ENCODE measurements at regions not wholly inside any gene's neighbourhood (a gene's known extent, or its start where the extent isn't known, plus 50 kb on each side); places are given as distances from the start of the nearest gene placed in this dataset.

GRCh38 chr13:55788548-55788947 lies 1352.2 kb upstream of the PRR20A start:
- H3K27me3 ChIP-seq (ENCODE audit: control insufficient read depth, insufficient read depth, low read length) = no peaks in the 10 kb centered on the region
- H3K4me3 ChIP-seq (ENCODE audit: low read depth, low read length) = no peak overlapping the region
- H3K36me3 ChIP-seq (ENCODE audit: control insufficient read depth, insufficient read depth, low read length) = no peaks in the 10 kb centered on the region
- H3K9ac ChIP-seq (ENCODE audit: low read depth, low read length) = no peak overlapping the region
- no peak overlapping the region for H3K27ac ChIP-seq (ENCODE audit: low read depth, low read length)
- H3K9me3 ChIP-seq (ENCODE audit: control insufficient read depth, insufficient read depth, low read length) = no peaks in the 10 kb centered on the region
- peaks cover 6% of the 10 kb centered on the region; the same call in 1 of the 2 replicates for H3K4me1 ChIP-seq (ENCODE audit: control insufficient read depth, insufficient read depth, low read length)

- Histone ChIP-seq H3K36me3 (ENCODE audit: control insufficient read depth, insufficient read depth, low read length) (no peaks in the 10 kb centered on the region), H3K4me1 (ENCODE audit: control insufficient read depth, insufficient read depth, low read length) (no peaks in the 10 kb centered on the region; the same call in 1 of the 2 replicates), H3K4me3 (ENCODE audit: low read depth, low read length) (no peak overlapping the region), H3K9me3 (ENCODE audit: control insufficient read depth, insufficient read depth, low read length) (no peaks in the 10 kb centered on the region), H3K9ac (ENCODE audit: low read depth, low read length) (no peak overlapping the region), H3K27me3 (ENCODE audit: control insufficient read depth, insufficient read depth, low read length) (no peaks in the 10 kb centered on the region), H3K27ac (ENCODE audit: low read depth, low read length) (no peak overlapping the region)
Observed at GRCh38 chr13:55792544-55793193, 1348.0 kb upstream of the PRR20A start.

GRCh38 chr13:55815458-55816033 lies 1325.2 kb upstream of the PRR20A start:
- Histone ChIP-seq H3K4me3 (ENCODE audit: low read depth, low read length) (no peak overlapping the region), H3K9me3 (ENCODE audit: control insufficient read depth, insufficient read depth, low read length) (peaks cover 4% of the 10 kb centered on the region; the same call in 1 of the 2 replicates), H3K27me3 (ENCODE audit: control insufficient read depth, insufficient read depth, low read length) (no peaks in the 10 kb centered on the region), H3K4me1 (ENCODE audit: control insufficient read depth, insufficient read depth, low read length) (no peaks in the 10 kb centered on the region), H3K9ac (ENCODE audit: low read depth, low read length) (no peak overlapping the region), H3K36me3 (ENCODE audit: control insufficient read depth, insufficient read depth, low read length) (no peaks in the 10 kb centered on the region), H3K27ac (ENCODE audit: low read depth, low read length) (no peak overlapping the region)

- H3K4me1 ChIP-seq (ENCODE audit: control insufficient read depth, insufficient read depth, low read length) = peaks cover under 1% of the 10 kb centered on the region; the same call in 1 of the 2 replicates
- H3K9ac ChIP-seq (ENCODE audit: low read depth, low read length) = no peak overlapping the region
- H3K36me3 ChIP-seq (ENCODE audit: control insufficient read depth, insufficient read depth, low read length) = no peaks in the 10 kb centered on the region
- peaks cover 4% of the 10 kb centered on the region; the same call in 1 of the 2 replicates for H3K9me3 ChIP-seq (ENCODE audit: control insufficient read depth, insufficient read depth, low read length)
- H3K27me3 ChIP-seq (ENCODE audit: control insufficient read depth, insufficient read depth, low read length) = no peaks in the 10 kb centered on the region
- no peak overlapping the region for H3K4me3 ChIP-seq (ENCODE audit: low read depth, low read length)
- H3K27ac ChIP-seq (ENCODE audit: low read depth, low read length) = no peak overlapping the region
Observed at GRCh38 chr13:55816976-55817601, 1323.6 kb upstream of the PRR20A start.

GRCh38 chr13:55820817-55821216 lies 1319.9 kb upstream of the PRR20A start:
- H3K4me1 ChIP-seq (ENCODE audit: control insufficient read depth, insufficient read depth, low read length) = peaks cover 4% of the 10 kb centered on the region; the same call in 1 of the 2 replicates
- H3K9ac ChIP-seq (ENCODE audit: low read depth, low read length) = no peak overlapping the region
- H3K27me3 ChIP-seq (ENCODE audit: control insufficient read depth, insufficient read depth, low read length) = no peaks in the 10 kb centered on the region
- H3K4me3 ChIP-seq (ENCODE audit: low read depth, low read length) = no peak overlapping the region
- H3K9me3 ChIP-seq (ENCODE audit: control insufficient read depth, insufficient read depth, low read length) = no peaks in the 10 kb centered on the region
- no peak overlapping the region for H3K27ac ChIP-seq (ENCODE audit: low read depth, low read length)
- no peaks in the 10 kb centered on the region for H3K36me3 ChIP-seq (ENCODE audit: control insufficient read depth, insufficient read depth, low read length)

- Histone ChIP-seq H3K9me3 (ENCODE audit: control insufficient read depth, insufficient read depth, low read length) (peaks cover 25% of the 10 kb centered on the region), H3K9ac (ENCODE audit: low read depth, low read length) (no peak overlapping the region), H3K4me1 (ENCODE audit: control insufficient read depth, insufficient read depth, low read length) (no peaks in the 10 kb centered on the region), H3K27ac (ENCODE audit: low read depth, low read length) (no peak overlapping the region), H3K4me3 (ENCODE audit: low read depth, low read length) (no peak overlapping the region), H3K36me3 (ENCODE audit: control insufficient read depth, insufficient read depth, low read length) (no peaks in the 10 kb centered on the region), H3K27me3 (ENCODE audit: control insufficient read depth, insufficient read depth, low read length) (no peaks in the 10 kb centered on the region)
Observed at GRCh38 chr13:55869648-55870047, 1271.1 kb upstream of the PRR20A start.

GRCh38 chr13:55887561-55887960 lies 1253.2 kb upstream of the PRR20A start:
- H3K4me1 ChIP-seq (ENCODE audit: control insufficient read depth, insufficient read depth, low read length) = peaks cover 3% of the 10 kb centered on the region; the same call in 1 of the 2 replicates
- H3K9ac ChIP-seq (ENCODE audit: low read depth, low read length) = no peak overlapping the region
- H3K27ac ChIP-seq (ENCODE audit: low read depth, low read length) = no peak overlapping the region
- no peak overlapping the region for H3K4me3 ChIP-seq (ENCODE audit: low read depth, low read length)
- no peaks in the 10 kb centered on the region for H3K36me3 ChIP-seq (ENCODE audit: control insufficient read depth, insufficient read depth, low read length)
- no peaks in the 10 kb centered on the region for H3K27me3 ChIP-seq (ENCODE audit: control insufficient read depth, insufficient read depth, low read length)
- H3K9me3 ChIP-seq (ENCODE audit: control insufficient read depth, insufficient read depth, low read length) = no peaks in the 10 kb centered on the region

GRCh38 chr13:55893540-55893939 lies 1247.2 kb upstream of the PRR20A start:
- Histone ChIP-seq H3K4me3 (ENCODE audit: low read depth, low read length) (no peak overlapping the region), H3K36me3 (ENCODE audit: control insufficient read depth, insufficient read depth, low read length) (no peaks in the 10 kb centered on the region), H3K9me3 (ENCODE audit: control insufficient read depth, insufficient read depth, low read length) (no peaks in the 10 kb centered on the region), H3K27ac (ENCODE audit: low read depth, low read length) (no peak overlapping the region), H3K4me1 (ENCODE audit: control insufficient read depth, insufficient read depth, low read length) (no peaks in the 10 kb centered on the region), H3K27me3 (ENCODE audit: control insufficient read depth, insufficient read depth, low read length) (no peaks in the 10 kb centered on the region), H3K9ac (ENCODE audit: low read depth, low read length) (no peak overlapping the region)

- peaks cover 26% of the 10 kb centered on the region for H3K4me1 ChIP-seq (ENCODE audit: control insufficient read depth, insufficient read depth, low read length)
- no peaks in the 10 kb centered on the region for H3K9me3 ChIP-seq (ENCODE audit: control insufficient read depth, insufficient read depth, low read length)
- no peaks in the 10 kb centered on the region for H3K36me3 ChIP-seq (ENCODE audit: control insufficient read depth, insufficient read depth, low read length)
- no peak overlapping the region for H3K4me3 ChIP-seq (ENCODE audit: low read depth, low read length)
- no peaks in the 10 kb centered on the region for H3K27me3 ChIP-seq (ENCODE audit: control insufficient read depth, insufficient read depth, low read length)
- H3K27ac ChIP-seq (ENCODE audit: low read depth, low read length) = no peak overlapping the region
- no peak overlapping the region for H3K9ac ChIP-seq (ENCODE audit: low read depth, low read length)
Observed at GRCh38 chr13:55937180-55937579, 1203.5 kb upstream of the PRR20A start.

GRCh38 chr13:55948175-55948574 lies 1192.5 kb upstream of the PRR20A start:
- Histone ChIP-seq H3K4me1 (ENCODE audit: control insufficient read depth, insufficient read depth, low read length) (no peaks in the 10 kb centered on the region), H3K9ac (ENCODE audit: low read depth, low read length) (no peak overlapping the region), H3K9me3 (ENCODE audit: control insufficient read depth, insufficient read depth, low read length) (no peaks in the 10 kb centered on the region), H3K4me3 (ENCODE audit: low read depth, low read length) (no peak overlapping the region), H3K27ac (ENCODE audit: low read depth, low read length) (no peak overlapping the region), H3K27me3 (ENCODE audit: control insufficient read depth, insufficient read depth, low read length) (no peaks in the 10 kb centered on the region), H3K36me3 (ENCODE audit: control insufficient read depth, insufficient read depth, low read length) (no peaks in the 10 kb centered on the region)

GRCh38 chr13:55963934-55964333 lies 1176.8 kb upstream of the PRR20A start:
- H3K9me3 ChIP-seq (ENCODE audit: control insufficient read depth, insufficient read depth, low read length) = no peaks in the 10 kb centered on the region
- no peaks in the 10 kb centered on the region for H3K27me3 ChIP-seq (ENCODE audit: control insufficient read depth, insufficient read depth, low read length)
- no peaks in the 10 kb centered on the region for H3K36me3 ChIP-seq (ENCODE audit: control insufficient read depth, insufficient read depth, low read length)
- H3K4me3 ChIP-seq (ENCODE audit: low read depth, low read length) = no peak overlapping the region
- no peak overlapping the region for H3K9ac ChIP-seq (ENCODE audit: low read depth, low read length)
- H3K4me1 ChIP-seq (ENCODE audit: control insufficient read depth, insufficient read depth, low read length) = no peaks in the 10 kb centered on the region
- H3K27ac ChIP-seq (ENCODE audit: low read depth, low read length) = no peak overlapping the region
